ENCODE measurements at regions not wholly inside any gene's neighbourhood (a gene's known extent, or its start where the extent isn't known, plus 50 kb on each side); places are given as distances from the start of the nearest gene placed in this dataset.

- no peak for DNase-seq (ENCODE audit: low spot score)
- ChIA-PET POLR2A (ENCODE audit: low non-redundant PET) (no interaction called here), CTCF (no interaction called here)
- no peak overlapping the region for H3K27ac ChIP-seq
- no peak for TF ChIP-seq CTCF (conservative IDR thresholded peaks at IDR 0.05; ENCODE audit: low read depth)
These were observed 579.4 kb upstream of the LRATD1 start for GRCh38 chr2:14053105-14053504.

GRCh38 chr2:14064346-14064745 is 568.2 kb upstream of the LRATD1 start:
- H3K27ac ChIP-seq = no peak overlapping the region
- no peak for DNase-seq (ENCODE audit: low spot score)
- CTCF ChIA-PET = no interaction called here
- TF ChIP-seq CTCF (conservative IDR thresholded peaks at IDR 0.05; ENCODE audit: low read depth) = no peak
- POLR2A ChIA-PET (ENCODE audit: low non-redundant PET) = no interaction called here

GRCh38 chr2:14072338-14072737 is 560.2 kb upstream of the LRATD1 start:
- no peak for TF ChIP-seq CTCF (conservative IDR thresholded peaks at IDR 0.05; ENCODE audit: low read depth)
- ChIA-PET POLR2A (ENCODE audit: low non-redundant PET) (no interaction called here), CTCF (no interaction called here)
- no peak for DNase-seq (ENCODE audit: low spot score)
- no peak overlapping the region for H3K27ac ChIP-seq

GRCh38 chr2:14074691-14075090 is 557.8 kb upstream of the LRATD1 start:
- DNase-seq (ENCODE audit: low spot score) = no peak
- POLR2A ChIA-PET (ENCODE audit: low non-redundant PET) = no interaction called here
- H3K27ac ChIP-seq = no peak overlapping the region
- CTCF ChIA-PET = no interaction called here
- no peak for TF ChIP-seq CTCF (conservative IDR thresholded peaks at IDR 0.05; ENCODE audit: low read depth)

GRCh38 chr2:14079576-14079975 is 552.9 kb upstream of the LRATD1 start:
- POLR2A ChIA-PET (ENCODE audit: low non-redundant PET) = no interaction called here
- TF ChIP-seq CTCF (conservative IDR thresholded peaks at IDR 0.05; ENCODE audit: low read depth) = no peak

GRCh38 chr2:14081521-14081920 is 551.0 kb upstream of the LRATD1 start:
- H3K27ac ChIP-seq = no peak overlapping the region
- DNase-seq (ENCODE audit: low spot score) = no peak
- CTCF ChIA-PET = interaction anchor here (0.6 kb wide), 2 partner anchors 205 to 863 kb away, joined by 3 to 4 read pairs; no protein-coding TSS in a partner anchor
- TF ChIP-seq CTCF (conservative IDR thresholded peaks at IDR 0.05; ENCODE audit: low read depth) = no peak
- POLR2A ChIA-PET (ENCODE audit: low non-redundant PET) = no interaction called here

More at GRCh38 chr2:14079576-14079975, 552.9 kb upstream of the LRATD1 start:
- H3K27ac ChIP-seq = no peak overlapping the region
- DNase-seq (ENCODE audit: low spot score) = no peak
- CTCF ChIA-PET = no interaction called here

GRCh38 chr2:14082640-14083039 is 549.9 kb upstream of the LRATD1 start:
- no peak for TF ChIP-seq CTCF (conservative IDR thresholded peaks at IDR 0.05; ENCODE audit: low read depth)
- no peak overlapping the region for H3K27ac ChIP-seq
- ChIA-PET CTCF (no interaction called here), POLR2A (ENCODE audit: low non-redundant PET) (no interaction called here)
- no peak for DNase-seq (ENCODE audit: low spot score)

Data from RWPE1 (cell line).